ENCODE measurements at regions not wholly inside any gene's neighbourhood (a gene's known extent, or its start where the extent isn't known, plus 50 kb on each side); places are given as distances from the start of the nearest gene placed in this dataset.
"Not testable (repeated sequence)": the region's sequence is repeated elsewhere in the genome, so short reads cannot be mapped to it uniquely, and the experiment has no call there.

DNA sequence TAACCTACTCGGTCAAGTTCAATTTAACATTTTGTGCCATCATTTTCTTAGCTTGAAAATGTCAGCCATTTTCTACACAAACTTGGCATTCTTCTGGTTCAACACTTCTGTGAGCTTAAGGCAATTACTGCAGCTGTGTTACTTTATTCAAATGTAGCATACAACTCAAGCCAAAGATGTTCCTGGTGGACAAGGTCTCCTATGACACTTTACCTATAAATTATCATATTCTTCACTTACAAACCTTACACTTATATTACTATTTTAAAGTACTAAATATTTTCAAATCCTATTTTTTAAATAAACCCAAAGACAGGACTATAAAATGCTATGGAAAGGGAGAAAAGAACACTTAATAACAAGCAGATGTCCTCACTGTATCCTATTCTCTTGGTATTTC, 1045.3 kb downstream of the TSN start:
- DNase-seq (ENCODE audit: low spot score): no peak

DNA sequence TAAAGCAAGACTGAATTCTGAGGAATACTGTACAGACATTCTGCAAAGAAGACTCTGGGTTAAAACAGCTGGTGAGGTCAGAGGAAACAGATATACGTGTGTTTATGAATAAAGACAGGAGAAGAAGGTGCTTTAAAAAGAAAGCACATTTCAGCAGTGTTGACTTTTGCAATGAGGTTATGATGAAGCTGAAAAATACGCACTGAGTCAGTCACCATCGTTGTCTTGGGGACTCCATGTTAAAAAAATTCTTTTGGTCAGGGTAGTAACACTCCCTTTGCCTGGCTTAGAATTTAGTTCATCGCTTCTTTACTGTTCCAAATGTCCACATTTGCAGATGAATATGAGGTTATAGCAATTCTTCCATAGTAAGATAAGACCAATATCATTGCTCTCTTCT, 1049.0 kb downstream of the TSN start:
- DNase-seq (ENCODE audit: low spot score): no peak

GRCh38 chr2:122805346-122805745, 1049.9 kb downstream of the TSN start:
- no peak for DNase-seq (ENCODE audit: low spot score)

GRCh38 chr2:122808286-122808969, 1053.0 kb downstream of the TSN start:
- DNase-seq (ENCODE audit: low spot score): no peak

GRCh38 chr2:122812214-122812613, 1056.8 kb downstream of the TSN start:
- not testable (repeated sequence) for DNase-seq (ENCODE audit: low spot score)

- no peak for DNase-seq (ENCODE audit: low spot score)
Measured at GRCh38 chr2:122815120-122815519, 1059.7 kb downstream of the TSN start.

DNA sequence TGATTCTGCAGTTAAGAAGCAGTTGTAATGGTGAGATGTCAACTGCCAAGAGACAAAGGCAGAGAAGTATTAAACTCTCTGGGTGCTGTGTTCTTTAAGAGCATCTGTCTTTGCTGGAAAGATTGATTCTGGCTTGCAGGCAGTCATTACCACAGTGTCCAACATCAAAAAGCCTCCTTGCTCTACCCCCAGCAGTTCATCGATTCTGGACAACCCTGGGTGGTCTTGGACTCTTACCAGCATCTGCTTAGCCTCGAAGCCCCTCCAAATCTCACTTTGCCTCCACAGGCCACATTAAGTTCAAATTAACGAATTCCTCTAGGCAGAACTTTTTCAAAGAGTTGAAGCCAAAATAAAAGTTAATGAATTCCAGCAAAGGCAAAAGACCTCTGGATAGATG, 1061.4 kb downstream of the TSN start:
- no peak for DNase-seq (ENCODE audit: low spot score)

GRCh38 chr2:122822319-122822718, 1066.9 kb downstream of the TSN start:
- DNase-seq (ENCODE audit: low spot score): peak; percentile 55

- no peak for DNase-seq (ENCODE audit: low spot score)
Measured at GRCh38 chr2:122830157-122830556, 1074.7 kb downstream of the TSN start.

- DNase-seq (ENCODE audit: low spot score): no peak
Measured at GRCh38 chr2:122831649-122832048, 1076.2 kb downstream of the TSN start.

GRCh38 chr2:122843503-122843902, 1088.1 kb downstream of the TSN start:
- DNase-seq (ENCODE audit: low spot score): no peak

DNA sequence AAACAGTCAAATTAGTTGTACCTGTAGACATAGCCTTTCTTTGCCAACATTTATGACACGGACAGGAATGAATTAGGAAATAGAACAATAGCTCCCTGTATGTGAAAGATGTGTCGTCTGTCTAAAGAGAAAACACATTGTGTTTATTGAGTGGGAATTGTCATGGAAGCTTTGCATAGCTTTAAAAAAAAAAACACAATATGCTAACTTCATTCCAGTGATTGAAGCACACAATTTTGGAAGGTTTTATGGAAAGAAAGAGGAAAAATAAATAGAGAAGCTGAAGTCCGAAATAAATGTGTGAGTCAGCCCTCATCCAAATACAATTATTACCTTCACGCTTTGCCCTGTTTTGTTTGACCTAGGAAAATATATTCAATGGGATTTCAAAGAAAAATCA, 1095.7 kb downstream of the TSN start:
- peak; percentile 8 for DNase-seq (ENCODE audit: low spot score)

GRCh38 chr2:122851972-122852531, 1096.6 kb downstream of the TSN start:
- DNase-seq (ENCODE audit: low spot score): no peak

GRCh38 chr2:122856696-122857095, 1101.2 kb downstream of the TSN start:
- no peak for DNase-seq (ENCODE audit: low spot score)

GRCh38 chr2:122858075-122858702, 1102.7 kb downstream of the TSN start:
- DNase-seq (ENCODE audit: low spot score): no peak

DNA sequence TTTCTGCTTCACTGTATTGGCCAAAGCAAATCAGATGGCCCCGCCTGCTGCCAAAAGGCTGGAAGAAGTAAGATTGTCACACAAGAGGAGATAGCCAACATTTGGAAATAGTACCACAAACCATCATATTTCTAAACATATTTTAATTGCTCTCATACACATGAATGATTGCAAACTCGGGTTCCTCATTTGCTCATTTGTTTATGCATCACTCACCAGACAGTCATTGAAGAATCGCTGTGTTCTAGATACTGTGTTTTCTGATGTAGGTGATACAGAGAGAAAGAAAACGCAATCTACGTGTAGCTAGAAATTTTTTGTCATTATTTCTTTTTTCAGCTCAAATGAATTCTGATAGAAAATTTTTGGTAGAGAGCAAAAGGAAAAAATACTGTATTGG, 1103.4 kb downstream of the TSN start:
- DNase-seq (ENCODE audit: low spot score): no peak

- no peak for DNase-seq (ENCODE audit: low spot score)
Measured at GRCh38 chr2:122859260-122859659, 1103.8 kb downstream of the TSN start.

- DNase-seq (ENCODE audit: low spot score): no peak
Measured at GRCh38 chr2:122863532-122863931, 1108.1 kb downstream of the TSN start.

GRCh38 chr2:122864728-122865127, 1109.3 kb downstream of the TSN start:
- no peak for DNase-seq (ENCODE audit: low spot score)

DNA sequence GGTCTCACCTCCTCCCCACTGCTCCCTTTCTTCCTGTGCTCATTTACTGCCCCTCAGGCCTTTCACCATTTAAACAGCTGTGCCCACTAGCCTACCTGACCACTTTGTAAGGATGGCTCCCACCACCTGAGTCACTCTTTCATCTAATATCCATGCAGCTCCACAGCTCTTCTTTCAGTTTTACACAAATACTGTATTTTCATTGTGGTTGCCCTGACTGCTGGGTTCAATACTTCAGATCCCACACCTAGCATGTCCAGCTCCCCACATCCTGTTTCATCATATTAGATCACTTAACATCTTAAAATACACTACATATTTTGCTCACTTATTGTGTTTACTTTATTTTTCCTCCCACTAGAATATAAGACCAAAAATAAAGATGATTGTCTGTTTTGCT, 1110.6 kb downstream of the TSN start:
- no peak for DNase-seq (ENCODE audit: low spot score)

DNA sequence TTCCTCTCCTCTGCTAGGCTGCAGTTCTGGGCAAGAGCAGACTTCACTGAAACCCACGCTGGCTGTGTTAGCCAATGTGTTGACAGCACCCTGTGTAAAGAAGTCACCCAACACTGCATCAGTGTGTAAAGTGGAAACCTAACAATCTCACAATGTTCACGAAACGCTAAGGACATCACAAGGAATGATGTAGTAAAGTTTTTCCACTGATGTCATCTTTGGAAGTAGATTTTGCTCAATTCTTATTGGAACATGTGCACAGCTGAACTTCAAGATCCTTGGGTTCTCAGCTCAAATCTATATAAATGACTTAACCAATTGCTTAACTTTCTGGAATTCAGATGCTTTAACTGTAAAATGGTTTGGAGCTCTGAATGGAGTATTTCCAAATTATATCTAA, 1112.5 kb downstream of the TSN start:
- DNase-seq (ENCODE audit: low spot score): no peak

DNA sequence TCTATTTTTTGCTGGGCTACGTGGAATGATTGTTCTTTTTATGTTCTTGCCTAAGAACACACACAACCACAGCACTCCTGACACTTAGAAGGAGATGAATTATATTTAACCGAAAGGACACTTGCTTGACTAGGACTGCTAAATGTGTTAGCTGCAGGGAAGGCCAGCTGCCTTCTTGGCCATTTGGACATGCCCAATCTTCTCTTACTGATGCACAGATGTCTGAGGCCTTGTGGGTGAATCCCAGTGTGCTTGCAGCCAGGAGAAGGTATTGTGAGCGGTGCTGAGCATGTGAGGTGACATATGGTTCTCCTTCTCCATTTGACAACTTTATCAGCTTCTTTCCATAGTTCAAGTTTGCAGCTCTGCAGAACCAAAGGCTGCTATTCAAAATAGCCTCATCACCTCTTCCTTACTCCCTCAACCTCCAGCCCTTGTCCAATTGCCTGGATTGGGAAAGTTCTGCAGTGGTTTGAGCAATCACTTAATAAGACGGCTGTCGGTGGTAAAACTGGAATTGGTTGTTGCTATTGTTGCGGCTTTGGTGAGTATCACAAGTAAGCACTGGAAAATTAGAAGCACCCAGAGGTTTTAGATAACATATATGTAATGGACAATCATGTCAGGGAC, 1113.3 kb downstream of the TSN start:
- no peak for DNase-seq (ENCODE audit: low spot score)

GRCh38 chr2:122873951-122874350, 1118.5 kb downstream of the TSN start:
- no peak for DNase-seq (ENCODE audit: low spot score)

Data from COLO829 (cell line).